ENCODE measurements at regions not wholly inside any gene's neighbourhood (a gene's known extent, or its start where the extent isn't known, plus 50 kb on each side); places are given as distances from the start of the nearest gene placed in this dataset.

GRCh38 chr7:41457832-41458437, 245.0 kb downstream of the INHBA start:
- TF ChIP-seq CTCF (IDR thresholded peaks at IDR 0.05; ENCODE audit: low read depth, low read length) = no peak
- H3K4me3 ChIP-seq (ENCODE audit: low read depth, low read length) = no peak overlapping the region

GRCh38 chr7:41451826-41452225, 251.1 kb downstream of the INHBA start:
- no peak for TF ChIP-seq CTCF (IDR thresholded peaks at IDR 0.05; ENCODE audit: low read depth, low read length)
- H3K4me3 ChIP-seq (ENCODE audit: low read depth, low read length) = no peak overlapping the region

- H3K4me3 ChIP-seq (ENCODE audit: low read depth, low read length) = no peak overlapping the region
- TF ChIP-seq CTCF (IDR thresholded peaks at IDR 0.05; ENCODE audit: low read depth, low read length) = no peak
Observed at GRCh38 chr7:41449694-41450093, 253.2 kb downstream of the INHBA start.

- no peak overlapping the region for H3K4me3 ChIP-seq (ENCODE audit: low read depth, low read length)
- TF ChIP-seq CTCF (IDR thresholded peaks at IDR 0.05; ENCODE audit: low read depth, low read length) = no peak
Observed at GRCh38 chr7:41449286-41449685, 253.6 kb downstream of the INHBA start.

- H3K4me3 ChIP-seq (ENCODE audit: low read depth, low read length) = no peak overlapping the region
- no peak for TF ChIP-seq CTCF (IDR thresholded peaks at IDR 0.05; ENCODE audit: low read depth, low read length)
Observed at GRCh38 chr7:41448104-41448503, 254.8 kb downstream of the INHBA start.

GRCh38 chr7:41447450-41448042, 255.3 kb downstream of the INHBA start:
- no peak for TF ChIP-seq CTCF (IDR thresholded peaks at IDR 0.05; ENCODE audit: low read depth, low read length)
- H3K4me3 ChIP-seq (ENCODE audit: low read depth, low read length) = no peak overlapping the region

- TF ChIP-seq CTCF (IDR thresholded peaks at IDR 0.05; ENCODE audit: low read depth, low read length) = no peak
- H3K4me3 ChIP-seq (ENCODE audit: low read depth, low read length) = no peak overlapping the region
Observed at GRCh38 chr7:41446606-41447449, 256.1 kb downstream of the INHBA start.

Measured in WI38 (cell line).